HAP-1 (cell line): ENCODE measurements at regions not wholly inside any gene's neighbourhood (a gene's known extent, or its start where the extent isn't known, plus 50 kb on each side); places are given as distances from the start of the nearest gene placed in this dataset.
"Not testable (repeated sequence)": the region's sequence is repeated elsewhere in the genome, so short reads cannot be mapped to it uniquely, and the experiment has no call there.

Experiments
- DNase-seq, 2 experiments: peaks; one replicate each; pipeline ENCODE4 v3.0.0-alpha.2; 2016 to 2020; ENCODE audit warnings: low spot score in 2 of 2
- H3K27me3 ChIP-seq: fragments of 250-450 bp; sonication (Bioruptor Pico); 2 replicates; pipeline ENCODE4 v1.5.1; 2020; ENCODE audit warnings: low read depth, mild to moderate bottlenecking, moderate library complexity
- H3K36me3 ChIP-seq: fragments of 250-450 bp; sonication (Bioruptor Pico); replicated peaks from 2 replicates; pipeline ENCODE4 v1.5.1; 2020; ENCODE audit warnings: mild to moderate bottlenecking
- H3K4me1 ChIP-seq: fragments of 250-450 bp; sonication (Bioruptor Pico); 2 replicates; pipeline ENCODE4 v1.5.1; 2020; ENCODE audit warnings: mild to moderate bottlenecking
- H3K4me3 ChIP-seq: fragments of 250-450 bp; sonication (Bioruptor Pico); 2 replicates; pipeline ENCODE4 v1.5.1; 2020; ENCODE audit warnings: mild to moderate bottlenecking, moderate library complexity
- H3K9me3 ChIP-seq: fragments of 250-450 bp; sonication (Bioruptor Pico); 2 replicates; pipeline ENCODE4 v1.5.1; 2020; ENCODE audit warnings: mild to moderate bottlenecking, moderate library complexity
- in situ Hi-C: fragments of 300-500 bp; cut with MboI; formaldehyde crosslinking; loops from 3 replicates; pipeline ENCODE4 v1.14.3; 2020; ENCODE audit warnings: low sequenced_read_pairs, inconsistent platforms, mixed read lengths

- DNase-seq, H3K36me3 ChIP-seq, H3K27me3 ChIP-seq, H3K4me3 ChIP-seq, H3K9me3 ChIP-seq, H3K4me1 ChIP-seq, in situ Hi-C loops: not testable (repeated sequence)
Observed at GRCh38 chr10:28911511-28911910, 234.2 kb downstream of the BAMBI start.

DNA sequence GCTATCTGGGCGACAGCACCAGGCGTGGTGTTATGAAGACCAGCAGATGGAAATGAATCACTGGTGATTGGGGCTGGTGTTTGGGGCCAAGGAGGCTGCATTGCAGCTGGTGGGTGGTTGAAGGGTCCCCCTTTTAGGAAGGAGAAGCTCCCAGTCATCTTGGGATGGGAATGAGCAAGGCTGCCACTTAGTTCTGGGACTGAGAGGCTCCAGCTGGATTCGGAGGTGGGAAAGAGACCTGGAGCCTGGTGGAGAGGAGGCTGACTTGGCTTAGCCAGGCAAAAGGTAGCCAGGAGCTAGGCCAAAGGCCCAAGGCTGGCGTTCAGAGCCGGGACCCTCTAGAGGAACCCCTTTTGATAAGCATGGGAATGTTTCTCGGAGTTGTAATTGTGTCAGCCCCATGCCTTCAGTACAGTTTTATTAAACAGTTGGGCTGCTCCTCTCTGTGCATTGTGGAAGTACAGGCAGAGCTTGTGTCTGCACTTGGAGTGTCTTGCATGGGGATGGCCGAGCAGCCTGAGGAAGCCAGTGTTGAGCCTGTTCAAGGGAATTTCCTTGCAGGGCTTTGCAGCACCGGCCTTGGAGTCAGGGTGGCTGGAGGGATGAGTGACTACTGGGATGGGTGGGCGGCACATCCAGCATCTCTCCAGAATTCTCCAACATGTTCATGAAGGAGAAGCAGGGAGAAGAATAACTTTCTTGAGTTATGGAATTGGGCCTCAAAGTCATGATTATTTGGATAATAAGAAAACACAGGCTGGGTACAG, 234.9 kb downstream of the BAMBI start:
- DNase-seq: no peak
- Histone ChIP-seq H3K36me3 (no peaks in the 10 kb centered on the region), H3K9me3 (no peaks in the 10 kb centered on the region), H3K4me3 (no peak overlapping the region), H3K4me1 (no peaks in the 10 kb centered on the region), H3K27me3 (no peaks in the 10 kb centered on the region)
- in situ Hi-C loops: no loop called here

DNA sequence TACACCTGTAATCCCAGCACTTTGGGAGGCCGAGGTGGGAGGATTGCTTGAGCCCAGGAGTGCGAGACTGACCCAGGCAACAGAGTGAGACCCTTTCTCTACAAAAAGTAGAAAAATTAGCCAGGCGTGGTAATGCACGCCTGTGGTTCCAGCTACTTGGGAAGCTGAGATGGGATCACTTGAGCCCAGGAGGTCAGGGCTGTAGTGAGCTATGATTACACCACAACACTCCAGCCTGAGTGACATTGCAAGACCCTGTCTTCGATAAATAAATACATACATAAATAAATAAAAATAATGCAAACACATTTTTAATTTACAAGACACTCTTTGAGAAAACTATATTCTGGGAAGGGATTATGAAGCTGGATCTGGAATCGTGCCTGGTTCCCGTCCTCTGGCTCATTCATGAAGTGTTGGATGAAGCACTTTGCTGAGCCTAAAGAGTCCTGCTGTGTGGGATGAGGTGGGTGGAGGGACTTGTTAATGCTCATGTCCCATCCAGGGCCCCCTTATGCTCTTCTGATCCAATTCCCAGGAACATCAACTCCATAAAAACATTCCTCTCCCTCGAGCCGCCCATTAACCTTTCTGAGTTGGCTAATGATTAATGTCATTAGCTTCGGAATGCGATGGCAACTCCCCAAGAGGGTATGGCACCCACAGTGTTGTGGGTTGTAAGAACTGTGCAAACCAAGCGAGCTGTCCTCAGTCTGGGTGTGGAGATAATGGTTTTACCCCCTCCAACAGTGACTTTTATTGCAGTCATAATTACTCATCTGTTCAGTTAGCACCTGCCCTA, 236.3 kb downstream of the BAMBI start:
- Histone ChIP-seq H3K27me3 (no peaks in the 10 kb centered on the region), H3K9me3 (no peaks in the 10 kb centered on the region), H3K4me3 (no peak overlapping the region), H3K36me3 (no peaks in the 10 kb centered on the region), H3K4me1 (no peaks in the 10 kb centered on the region)
- DNase-seq: no peak
- in situ Hi-C loops: no loop called here

DNA sequence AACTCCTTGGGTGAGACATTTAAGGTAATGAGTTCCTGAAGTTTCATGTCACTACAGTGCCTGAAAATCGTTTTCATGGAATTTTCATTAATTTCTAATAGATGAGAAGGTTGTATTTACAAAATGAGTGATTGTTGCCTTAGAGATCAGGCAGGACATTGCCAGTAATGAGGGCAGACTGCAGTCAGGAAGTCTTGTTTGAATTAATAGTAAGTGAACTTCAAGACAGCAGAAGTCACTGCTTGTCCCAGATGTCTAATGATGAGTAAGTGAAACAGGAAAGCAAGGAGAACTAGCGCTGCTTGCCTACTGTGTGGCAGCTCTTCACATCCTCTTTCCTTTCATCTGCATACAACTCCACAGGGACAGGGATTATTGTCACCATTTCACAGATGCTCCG, 237.4 kb downstream of the BAMBI start:
- Histone ChIP-seq H3K9me3 (no peaks in the 10 kb centered on the region), H3K27me3 (no peaks in the 10 kb centered on the region), H3K4me1 (no peaks in the 10 kb centered on the region), H3K4me3 (no peak overlapping the region), H3K36me3 (no peaks in the 10 kb centered on the region)
- in situ Hi-C loops: no loop called here
- no peak for DNase-seq

DNA sequence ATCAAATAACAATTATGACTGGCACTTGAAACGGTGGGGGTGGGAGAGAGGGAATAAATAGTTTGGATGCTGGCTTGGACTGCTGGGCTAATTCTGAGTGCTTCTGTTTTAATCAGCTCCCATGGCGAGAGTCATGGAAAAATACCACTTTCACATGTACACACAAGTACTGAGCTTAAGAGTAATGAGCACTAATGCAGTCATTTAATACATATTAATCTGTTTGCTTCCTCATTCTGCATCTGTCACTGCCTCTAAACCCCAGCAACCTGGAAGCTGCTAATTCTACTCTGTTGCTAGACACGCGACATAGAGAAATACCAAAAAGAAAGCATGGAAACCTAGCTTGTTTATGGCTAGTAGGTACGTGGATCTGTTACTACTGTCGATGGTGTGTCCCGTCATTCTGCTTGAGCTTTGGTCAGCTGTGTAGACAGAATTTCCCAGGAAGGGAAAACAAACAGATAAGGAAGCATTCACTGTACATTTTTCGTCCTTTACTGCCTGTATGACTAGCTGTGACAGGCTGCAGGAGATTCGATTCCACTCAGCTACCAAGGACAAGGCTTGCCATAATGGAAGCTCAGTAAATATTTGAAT, 238.8 kb downstream of the BAMBI start:
- H3K4me1 ChIP-seq: no peaks in the 10 kb centered on the region
- in situ Hi-C loops: no loop called here
- H3K27me3 ChIP-seq: no peaks in the 10 kb centered on the region
- DNase-seq: no peak
- H3K9me3 ChIP-seq: no peaks in the 10 kb centered on the region
- H3K4me3 ChIP-seq: no peak overlapping the region
- H3K36me3 ChIP-seq: no peaks in the 10 kb centered on the region

GRCh38 chr10:28920091-28920490, 242.8 kb downstream of the BAMBI start:
- in situ Hi-C loops: no loop called here
- H3K27me3 ChIP-seq: no peaks in the 10 kb centered on the region

DNA sequence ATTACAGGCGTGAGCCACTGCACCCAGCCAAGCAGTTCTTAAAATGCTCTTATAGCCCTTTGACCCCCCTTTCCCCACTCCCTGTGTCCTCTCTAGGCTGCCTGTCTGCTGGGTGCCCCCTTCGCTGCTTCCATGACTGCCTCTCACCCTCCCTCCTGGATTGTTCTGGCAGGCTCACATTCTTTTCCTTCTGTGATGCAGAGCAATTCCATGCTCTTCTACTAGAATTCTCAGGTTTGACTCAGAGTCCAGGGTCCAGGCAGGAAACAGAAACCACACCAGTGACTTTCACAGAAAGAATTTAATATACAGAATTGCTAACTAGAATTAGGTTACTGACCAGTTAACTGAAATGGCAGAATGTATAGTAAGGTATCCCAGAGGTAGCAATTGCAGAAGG, 244.8 kb downstream of the BAMBI start:
- no peaks in the 10 kb centered on the region for H3K36me3 ChIP-seq
- H3K27me3 ChIP-seq: no peaks in the 10 kb centered on the region
- no peaks in the 10 kb centered on the region for H3K9me3 ChIP-seq
- H3K4me1 ChIP-seq: no peaks in the 10 kb centered on the region
- DNase-seq: no peak
- in situ Hi-C loops: no loop called here
- no peak overlapping the region for H3K4me3 ChIP-seq

More at GRCh38 chr10:28920091-28920490, 242.8 kb downstream of the BAMBI start:
- DNase-seq: no peak
- Histone ChIP-seq H3K36me3 (no peaks in the 10 kb centered on the region), H3K4me1 (no peaks in the 10 kb centered on the region), H3K9me3 (no peaks in the 10 kb centered on the region), H3K4me3 (no peak overlapping the region)

DNA sequence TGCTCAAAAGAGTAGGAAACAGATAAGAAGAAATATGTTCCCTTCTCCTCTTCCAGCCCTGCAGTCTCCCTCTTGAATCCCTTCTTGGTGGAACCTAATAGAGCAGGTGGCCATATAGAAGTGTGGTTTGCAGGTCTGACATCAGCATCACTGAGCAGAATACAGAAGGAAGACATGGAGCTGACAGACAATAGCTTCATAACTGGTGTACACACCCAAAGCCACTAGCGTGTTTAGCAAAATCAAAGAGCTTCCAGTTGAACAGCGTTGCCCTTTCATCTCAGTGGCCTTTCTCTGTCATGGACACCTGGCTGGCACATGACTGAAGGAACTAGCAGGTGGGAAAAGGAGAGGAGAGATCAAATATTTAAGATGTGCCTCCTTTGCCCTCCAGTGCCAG, 245.5 kb downstream of the BAMBI start:
- H3K36me3 ChIP-seq: no peaks in the 10 kb centered on the region
- in situ Hi-C loops: no loop called here
- no peaks in the 10 kb centered on the region for H3K4me1 ChIP-seq
- no peak overlapping the region for H3K4me3 ChIP-seq
- no peaks in the 10 kb centered on the region for H3K27me3 ChIP-seq
- H3K9me3 ChIP-seq: no peaks in the 10 kb centered on the region
- no peak for DNase-seq

DNA sequence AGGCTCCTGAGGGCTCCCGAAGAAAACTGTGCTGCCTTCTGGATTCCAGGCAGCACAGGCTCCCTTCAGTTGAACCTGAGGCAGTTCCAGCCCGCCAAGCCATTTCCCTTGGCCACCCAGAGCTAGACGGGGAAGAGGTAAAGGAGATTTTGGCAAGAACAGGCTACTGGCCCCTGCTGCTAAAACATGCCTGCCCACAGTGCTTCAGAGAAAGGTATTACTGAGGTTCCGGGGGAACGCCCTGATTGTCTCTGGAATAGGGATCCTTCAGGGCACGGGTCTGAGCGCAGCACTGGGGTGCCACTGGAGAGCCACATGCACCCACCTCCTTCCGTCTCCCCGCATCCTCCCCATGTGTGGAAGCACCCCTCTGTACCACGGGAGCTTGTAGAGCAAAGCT, 247.4 kb downstream of the BAMBI start:
- no peak for DNase-seq
- H3K9me3 ChIP-seq: no peaks in the 10 kb centered on the region
- in situ Hi-C loops: no loop called here
- no peaks in the 10 kb centered on the region for H3K4me1 ChIP-seq
- no peak overlapping the region for H3K4me3 ChIP-seq
- 0 out of 2 replicates have a peak, but pooled peaks cover 3% of the 10 kb centered on the region for H3K27me3 ChIP-seq
- no peaks in the 10 kb centered on the region for H3K36me3 ChIP-seq

- Histone ChIP-seq H3K36me3 (no peaks in the 10 kb centered on the region), H3K27me3 (0 out of 2 replicates have a peak, but pooled peaks cover 3% of the 10 kb centered on the region), H3K9me3 (no peaks in the 10 kb centered on the region), H3K4me3 (no peak overlapping the region), H3K4me1 (no peaks in the 10 kb centered on the region)
- in situ Hi-C loops: no loop called here
- no peak for DNase-seq
Observed at GRCh38 chr10:28925121-28925663, 247.9 kb downstream of the BAMBI start.

GRCh38 chr10:28926932-28927331, 249.6 kb downstream of the BAMBI start:
- in situ Hi-C loops: no loop called here
- H3K27me3 ChIP-seq: 0 out of 2 replicates have a peak, but pooled peaks cover 3% of the 10 kb centered on the region
- H3K4me1 ChIP-seq: no peaks in the 10 kb centered on the region
- H3K4me3 ChIP-seq: no peak overlapping the region
- no peaks in the 10 kb centered on the region for H3K9me3 ChIP-seq
- DNase-seq: no peak
- no peaks in the 10 kb centered on the region for H3K36me3 ChIP-seq

DNA sequence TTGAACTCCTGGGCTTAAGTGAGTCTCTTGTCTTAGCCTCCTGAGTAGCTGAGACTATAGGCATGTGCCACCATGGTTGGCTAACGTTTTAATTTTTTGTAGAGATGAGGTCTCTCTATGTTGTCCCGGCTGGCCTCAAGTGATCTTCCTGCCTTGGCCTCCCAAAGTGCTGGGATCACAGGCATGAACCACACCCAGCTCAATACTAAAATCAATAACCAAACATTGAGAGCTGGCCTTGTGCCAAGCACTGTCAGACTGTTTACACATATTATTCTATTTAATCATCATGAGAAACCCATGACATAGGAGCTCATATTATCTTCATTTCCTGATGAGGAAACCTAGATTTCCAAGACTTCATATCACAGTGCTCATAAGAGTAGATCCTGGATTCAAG, 251.2 kb downstream of the BAMBI start:
- Histone ChIP-seq H3K36me3 (no peaks in the 10 kb centered on the region), H3K9me3 (no peaks in the 10 kb centered on the region; the same call in 1 of the 2 replicates), H3K27me3 (0 out of 2 replicates have a peak, but pooled peaks cover 3% of the 10 kb centered on the region), H3K4me1 (no peaks in the 10 kb centered on the region), H3K4me3 (no peak overlapping the region)
- DNase-seq: no peak
- in situ Hi-C loops: no loop called here

DNA sequence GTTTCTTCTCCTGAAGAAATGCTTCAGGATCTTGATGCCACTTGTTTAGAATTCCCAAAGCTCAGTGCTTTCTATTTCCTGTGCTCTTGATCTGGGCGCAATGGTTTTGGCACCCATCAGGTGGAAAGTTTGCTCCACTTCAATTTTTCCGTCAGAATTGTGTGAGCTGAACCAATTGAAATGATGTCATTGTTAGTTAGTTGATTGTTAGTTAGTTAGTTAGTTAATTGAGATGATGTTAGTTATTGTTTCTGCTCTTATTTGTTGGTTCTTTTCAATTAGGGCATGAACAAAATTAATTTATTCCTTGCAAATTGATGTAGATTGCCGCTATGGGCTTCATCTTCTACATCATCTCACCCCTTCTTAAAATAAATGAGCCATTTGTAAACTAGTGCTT, 252.6 kb downstream of the BAMBI start:
- H3K4me1 ChIP-seq: 0 out of 2 replicates have a peak, but pooled peaks cover under 1% of the 10 kb centered on the region
- no peak overlapping the region for H3K4me3 ChIP-seq
- H3K9me3 ChIP-seq: no peaks in the 10 kb centered on the region; the same call in 1 of the 2 replicates
- DNase-seq: no peak
- in situ Hi-C loops: no loop called here
- 0 out of 2 replicates have a peak, but pooled peaks cover 3% of the 10 kb centered on the region for H3K27me3 ChIP-seq
- H3K36me3 ChIP-seq: no peaks in the 10 kb centered on the region
